Hepatocyte (in vitro differentiated cells): ENCODE measurements at regions not wholly inside any gene's neighbourhood (a gene's known extent, or its start where the extent isn't known, plus 50 kb on each side); places are given as distances from the start of the nearest gene placed in this dataset.

Source experiments
- EZH2phosphoT487 ChIP-seq: fragments of 200-600 bp; sonication (generic); IDR thresholded peaks from one replicate; pipeline ENCODE4 v1.6.1; 2018; ENCODE audit warnings: antibody characterized with exemption, mild to moderate bottlenecking, low read depth, moderate library complexity; ENCODE audit not compliant: unreplicated experiment, severe bottlenecking
- TF ChIP-seq, protein P1 (sequence below): fragments of 200-600 bp; sonication (generic); IDR thresholded peaks from 2 replicates; pipeline ENCODE4 v1.5.1; 2016; ENCODE audit warnings: antibody characterized with exemption, mild to moderate bottlenecking; ENCODE audit not compliant: poor library complexity

DNA sequence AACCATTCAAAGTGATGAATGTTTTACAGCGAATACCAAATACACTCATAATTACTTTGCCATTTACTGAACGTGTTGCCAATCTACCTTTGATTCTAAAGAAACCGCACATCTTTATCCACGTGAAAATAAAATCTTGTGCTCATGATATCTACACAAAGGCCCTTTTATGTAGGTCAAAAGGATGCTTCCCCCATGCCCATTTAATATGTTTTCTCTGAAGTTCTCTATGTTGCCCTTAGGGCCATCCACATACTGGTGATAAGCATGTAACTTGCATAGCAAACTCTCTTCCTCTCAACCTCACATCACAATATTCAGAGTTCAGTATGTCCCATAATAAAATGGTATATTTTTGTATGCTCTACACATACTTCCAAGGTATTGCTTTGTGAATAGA, 380.0 kb upstream of the FIGN start:
- no peak for TF ChIP-seq EZH2phosphoT487
- TF ChIP-seq, protein P1, sequence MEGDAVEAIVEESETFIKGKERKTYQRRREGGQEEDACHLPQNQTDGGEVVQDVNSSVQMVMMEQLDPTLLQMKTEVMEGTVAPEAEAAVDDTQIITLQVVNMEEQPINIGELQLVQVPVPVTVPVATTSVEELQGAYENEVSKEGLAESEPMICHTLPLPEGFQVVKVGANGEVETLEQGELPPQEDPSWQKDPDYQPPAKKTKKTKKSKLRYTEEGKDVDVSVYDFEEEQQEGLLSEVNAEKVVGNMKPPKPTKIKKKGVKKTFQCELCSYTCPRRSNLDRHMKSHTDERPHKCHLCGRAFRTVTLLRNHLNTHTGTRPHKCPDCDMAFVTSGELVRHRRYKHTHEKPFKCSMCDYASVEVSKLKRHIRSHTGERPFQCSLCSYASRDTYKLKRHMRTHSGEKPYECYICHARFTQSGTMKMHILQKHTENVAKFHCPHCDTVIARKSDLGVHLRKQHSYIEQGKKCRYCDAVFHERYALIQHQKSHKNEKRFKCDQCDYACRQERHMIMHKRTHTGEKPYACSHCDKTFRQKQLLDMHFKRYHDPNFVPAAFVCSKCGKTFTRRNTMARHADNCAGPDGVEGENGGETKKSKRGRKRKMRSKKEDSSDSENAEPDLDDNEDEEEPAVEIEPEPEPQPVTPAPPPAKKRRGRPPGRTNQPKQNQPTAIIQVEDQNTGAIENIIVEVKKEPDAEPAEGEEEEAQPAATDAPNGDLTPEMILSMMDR, result no peak
